Parathyroid adenoma (tissue), 2 donors: ENCODE measurements at regions not wholly inside any gene's neighbourhood (a gene's known extent, or its start where the extent isn't known, plus 50 kb on each side); places are given as distances from the start of the nearest gene placed in this dataset.

Source experiments
- H2AFZ ChIP-seq: fragments of 300-600 bp; sonication (generic); one replicate; pipeline ENCODE4 v1.7.0; 2017; ENCODE audit warnings: antibody characterized with exemption, mild to moderate bottlenecking
- H3K27ac ChIP-seq: fragments of 300-600 bp; sonication (generic); one replicate; pipeline ENCODE4 v1.7.0; 2017
- H3K27me3 ChIP-seq: fragments of 300-600 bp; sonication (generic); one replicate; pipeline ENCODE4 v1.7.0; 2017; ENCODE audit warnings: low read length; ENCODE audit not compliant: control insufficient read depth, insufficient read depth
- H3K36me3 ChIP-seq: fragments of 300-600 bp; sonication (generic); one replicate; pipeline ENCODE4 v1.7.0; 2017; ENCODE audit warnings: low read length; ENCODE audit not compliant: control insufficient read depth, insufficient read depth
- H3K4me1 ChIP-seq: fragments of 300-600 bp; sonication (generic); one replicate; pipeline ENCODE4 v1.7.0; 2017; ENCODE audit warnings: control low read depth
- H3K4me2 ChIP-seq: fragments of 300-600 bp; sonication (generic); one replicate; pipeline ENCODE4 v1.7.0; 2017; ENCODE audit warnings: low read length
- H3K4me3 ChIP-seq: fragments of 300-600 bp; sonication (generic); one replicate; pipeline ENCODE4 v1.7.0; 2017; ENCODE audit warnings: low read depth, low read length
- H3K79me2 ChIP-seq: fragments of 300-600 bp; sonication (generic); one replicate; pipeline ENCODE4 v1.7.0; 2017; ENCODE audit warnings: control low read depth
- H3K9ac ChIP-seq: fragments of 300-600 bp; sonication (generic); one replicate; pipeline ENCODE4 v1.7.0; 2017; ENCODE audit warnings: mild to moderate bottlenecking
- H3K9me3 ChIP-seq: fragments of 300-600 bp; sonication (generic); one replicate; pipeline ENCODE4 v1.7.0; 2017; ENCODE audit warnings: low read length; ENCODE audit not compliant: control insufficient read depth
- TF ChIP-seq, protein P1 (sequence below): fragments of 300-600 bp; sonication (generic); IDR thresholded peaks from one replicate; pipeline ENCODE4 v1.7.0; 2017; ENCODE audit warnings: antibody characterized with exemption, mild to moderate bottlenecking
- donor health status: primary hyperparathyroidism.

DNA sequence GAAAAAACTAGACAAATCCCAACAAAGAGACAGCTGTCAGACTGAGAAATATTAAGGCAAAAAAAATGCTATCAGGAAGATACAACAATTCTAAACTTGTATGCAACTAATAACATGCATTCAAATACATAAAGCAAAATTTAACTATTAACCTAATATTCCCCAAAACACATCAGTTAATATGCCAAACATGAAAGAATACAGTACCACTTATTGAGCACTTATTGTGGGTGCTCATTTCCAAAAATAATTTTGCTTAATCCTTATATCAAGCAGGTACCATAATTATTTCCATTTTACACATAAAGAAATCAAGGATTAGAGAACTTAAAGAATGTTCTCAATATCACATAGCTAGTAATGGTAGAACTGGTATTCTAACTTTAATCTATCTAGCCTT is 67.7 kb upstream of the HMGXB4 start:
- H3K79me2 ChIP-seq = no peaks in the 10 kb centered on the region
- TF ChIP-seq, protein P1, sequence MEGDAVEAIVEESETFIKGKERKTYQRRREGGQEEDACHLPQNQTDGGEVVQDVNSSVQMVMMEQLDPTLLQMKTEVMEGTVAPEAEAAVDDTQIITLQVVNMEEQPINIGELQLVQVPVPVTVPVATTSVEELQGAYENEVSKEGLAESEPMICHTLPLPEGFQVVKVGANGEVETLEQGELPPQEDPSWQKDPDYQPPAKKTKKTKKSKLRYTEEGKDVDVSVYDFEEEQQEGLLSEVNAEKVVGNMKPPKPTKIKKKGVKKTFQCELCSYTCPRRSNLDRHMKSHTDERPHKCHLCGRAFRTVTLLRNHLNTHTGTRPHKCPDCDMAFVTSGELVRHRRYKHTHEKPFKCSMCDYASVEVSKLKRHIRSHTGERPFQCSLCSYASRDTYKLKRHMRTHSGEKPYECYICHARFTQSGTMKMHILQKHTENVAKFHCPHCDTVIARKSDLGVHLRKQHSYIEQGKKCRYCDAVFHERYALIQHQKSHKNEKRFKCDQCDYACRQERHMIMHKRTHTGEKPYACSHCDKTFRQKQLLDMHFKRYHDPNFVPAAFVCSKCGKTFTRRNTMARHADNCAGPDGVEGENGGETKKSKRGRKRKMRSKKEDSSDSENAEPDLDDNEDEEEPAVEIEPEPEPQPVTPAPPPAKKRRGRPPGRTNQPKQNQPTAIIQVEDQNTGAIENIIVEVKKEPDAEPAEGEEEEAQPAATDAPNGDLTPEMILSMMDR = no peak
- no peaks in the 10 kb centered on the region for H3K36me3 ChIP-seq
- no peaks in the 10 kb centered on the region for H3K4me1 ChIP-seq
- H3K27me3 ChIP-seq = no peaks in the 10 kb centered on the region
- H3K9ac ChIP-seq = no peak overlapping the region
- H3K4me2 ChIP-seq = no peak overlapping the region
- H2AFZ ChIP-seq = no peak overlapping the region
- H3K4me3 ChIP-seq = no peak overlapping the region
- no peak overlapping the region for H3K27ac ChIP-seq
- no peaks in the 10 kb centered on the region for H3K9me3 ChIP-seq

DNA sequence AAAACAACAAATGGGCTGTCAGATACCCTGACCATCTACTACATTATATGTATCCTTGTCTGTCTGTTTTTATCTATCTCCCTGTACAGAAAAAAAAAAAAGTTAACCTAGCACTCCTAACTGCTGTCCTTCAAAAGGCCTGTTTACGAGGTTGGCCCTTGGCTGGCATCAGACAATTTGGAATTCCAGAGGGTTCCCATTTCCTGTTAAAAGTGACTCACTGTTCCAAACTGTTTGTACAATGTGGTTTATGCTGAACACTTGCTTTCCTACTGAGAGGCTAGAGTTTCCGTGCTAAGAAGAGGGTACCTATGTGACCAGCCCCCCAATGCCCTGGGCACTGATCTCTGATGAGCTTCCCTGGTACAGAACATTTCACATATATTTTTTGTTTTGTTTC is 65.9 kb upstream of the HMGXB4 start:
- Histone ChIP-seq H3K4me2 (no peak overlapping the region), H3K4me1 (no peaks in the 10 kb centered on the region), H3K79me2 (no peaks in the 10 kb centered on the region), H3K36me3 (no peaks in the 10 kb centered on the region), H2AFZ (no peak overlapping the region), H3K9me3 (no peaks in the 10 kb centered on the region), H3K9ac (no peak overlapping the region), H3K4me3 (no peak overlapping the region), H3K27ac (no peak overlapping the region), H3K27me3 (no peaks in the 10 kb centered on the region)
- TF ChIP-seq, protein P1 = no peak

DNA sequence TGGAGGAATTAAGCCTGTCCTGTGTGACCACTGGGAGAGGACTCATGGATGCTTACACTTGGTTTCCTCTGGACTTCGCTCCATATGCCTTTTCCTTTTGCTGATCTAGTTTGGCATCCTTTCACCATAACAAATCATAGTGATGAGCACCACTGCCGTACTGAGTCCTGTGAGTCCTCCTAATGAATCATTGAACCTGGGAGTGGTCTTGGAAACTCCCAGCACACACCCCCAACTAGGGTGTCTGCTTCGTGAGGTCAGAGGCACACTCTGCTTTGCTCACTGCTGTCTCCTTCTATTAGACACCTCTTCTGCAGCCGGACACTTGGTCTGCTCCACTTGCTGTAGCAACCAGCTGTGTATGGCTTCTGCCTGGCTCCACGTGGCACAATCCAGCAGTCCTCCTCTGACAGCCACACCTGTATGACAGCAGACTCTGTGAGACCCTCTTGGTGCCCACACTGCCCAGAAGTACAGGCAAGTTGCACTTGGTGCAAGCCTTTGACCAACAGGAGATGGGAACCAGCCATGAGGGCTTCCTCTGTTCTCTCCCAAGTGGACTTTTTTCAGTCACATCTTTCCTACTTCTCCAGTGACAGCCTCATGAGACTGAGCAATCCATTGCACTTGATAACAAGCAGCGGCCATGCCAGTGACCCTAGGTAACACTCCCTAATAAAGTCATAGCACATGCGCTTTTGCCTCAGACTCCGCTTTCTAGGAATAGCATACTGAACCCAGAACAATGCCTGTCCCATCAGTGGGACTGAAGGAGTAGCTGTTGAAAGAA is 65.0 kb upstream of the HMGXB4 start:
- Histone ChIP-seq H3K9me3 (no peaks in the 10 kb centered on the region), H2AFZ (no peak overlapping the region), H3K27me3 (no peaks in the 10 kb centered on the region), H3K4me2 (no peak overlapping the region), H3K4me3 (no peak overlapping the region), H3K36me3 (no peaks in the 10 kb centered on the region), H3K27ac (no peak overlapping the region), H3K79me2 (no peaks in the 10 kb centered on the region), H3K9ac (no peak overlapping the region), H3K4me1 (no peaks in the 10 kb centered on the region)
- TF ChIP-seq, protein P1 = no peak

DNA sequence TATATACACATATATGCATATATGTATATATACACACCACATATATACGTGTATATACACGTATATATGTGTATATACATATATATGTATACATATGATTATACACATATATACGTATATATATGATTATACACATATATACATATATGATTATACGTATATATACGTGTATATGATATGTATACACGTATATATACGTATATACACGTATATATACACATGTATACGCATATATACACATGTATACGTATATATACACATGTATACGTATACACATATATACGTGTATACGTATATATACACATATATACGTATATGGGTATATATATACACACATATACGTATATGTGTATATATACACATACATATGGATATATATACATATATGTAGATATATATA is 62.1 kb upstream of the HMGXB4 start:
- no peaks in the 10 kb centered on the region for H3K9me3 ChIP-seq
- no peak overlapping the region for H3K4me2 ChIP-seq
- no peak overlapping the region for H3K27ac ChIP-seq
- no peak overlapping the region for H3K9ac ChIP-seq
- no peaks in the 10 kb centered on the region for H3K79me2 ChIP-seq
- no peak overlapping the region for H2AFZ ChIP-seq
- no peaks in the 10 kb centered on the region for H3K4me1 ChIP-seq
- no peak overlapping the region for H3K4me3 ChIP-seq
- no peaks in the 10 kb centered on the region for H3K36me3 ChIP-seq
- TF ChIP-seq, protein P1 = no peak
- H3K27me3 ChIP-seq = no peaks in the 10 kb centered on the region

DNA sequence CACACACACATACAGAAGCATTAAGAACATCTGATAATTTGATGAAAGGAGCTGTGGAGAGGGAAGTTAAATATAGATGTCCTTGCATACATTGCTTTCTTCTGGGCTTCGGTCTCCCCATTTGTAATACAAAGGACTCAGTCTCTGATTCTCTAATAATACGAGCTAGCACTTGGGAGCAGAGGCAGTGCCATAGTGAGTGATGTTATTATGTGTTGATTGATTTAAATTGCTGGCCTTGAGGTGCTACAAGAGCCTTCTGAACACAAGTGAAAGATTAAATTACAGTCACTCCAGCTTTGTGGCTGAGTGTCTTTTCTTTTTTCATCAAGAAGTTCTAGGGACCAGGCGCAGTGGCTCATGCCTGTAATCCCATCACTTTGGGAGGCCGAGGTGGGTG is 61.5 kb upstream of the HMGXB4 start:
- Histone ChIP-seq H3K4me3 (no peak overlapping the region), H3K9me3 (no peaks in the 10 kb centered on the region), H3K4me2 (no peak overlapping the region), H3K79me2 (no peaks in the 10 kb centered on the region), H3K36me3 (no peaks in the 10 kb centered on the region), H3K9ac (no peak overlapping the region), H3K27me3 (no peaks in the 10 kb centered on the region), H2AFZ (no peak overlapping the region), H3K27ac (no peak overlapping the region), H3K4me1 (no peaks in the 10 kb centered on the region)
- TF ChIP-seq, protein P1 = no peak
